Gastrocnemius medialis (tissue), 4 donors: ENCODE measurements at regions not wholly inside any gene's neighbourhood (a gene's known extent, or its start where the extent isn't known, plus 50 kb on each side); places are given as distances from the start of the nearest gene placed in this dataset.

Experiments
- CTCF ChIP-seq, 5 experiments: fragments of 450-650 bp in 3 of 5; fragments of 200-600 bp in 2 of 5; sonication (generic) in 2 of 5; IDR thresholded peaks in 4 of 5; conservative IDR thresholded peaks in 1 of 5; 1 replicate in 4 of 5; 2 replicates in 1 of 5; pipeline ENCODE4 v1.5.1; 2016 to 2019; ENCODE audit warnings: antibody characterized with exemption in 5 of 5, mild to moderate bottlenecking in 3 of 5, moderate library complexity in 3 of 5
- POLR2A ChIP-seq, 2 donors: fragments of 450-650 bp; IDR thresholded peaks; one replicate each; pipeline ENCODE4 v1.6.1; 2017; ENCODE audit warnings: antibody characterized with exemption in 2 of 2, mild to moderate bottlenecking in 2 of 2, moderate library complexity in 2 of 2

- TF ChIP-seq POLR2A (IDR thresholded peaks at IDR 0.05) = no peak
- TF ChIP-seq CTCF (IDR thresholded peaks at IDR 0.05 in 4 of 5, conservative IDR thresholded peaks at IDR 0.05 in 1 of 5) = no peak
Measured at GRCh38 chr17:79555543-79555942, 55.3 kb downstream of the RBFOX3 start.
